ENCODE measurements at regions not wholly inside any gene's neighbourhood (a gene's known extent, or its start where the extent isn't known, plus 50 kb on each side); places are given as distances from the start of the nearest gene placed in this dataset.

GRCh38 chr2:226002438-226002837, 602.9 kb downstream of the NYAP2 start:
- TF ChIP-seq CTCF (IDR thresholded peaks at IDR 0.05) (no peak), POLR2A (IDR thresholded peaks at IDR 0.05; ENCODE audit: low read depth) (no peak), EP300 (IDR thresholded peaks at IDR 0.05) (no peak)

Measured in esophagus muscularis mucosa (tissue), 4 donors.